H1 (cell line): ENCODE measurements at regions not wholly inside any gene's neighbourhood (a gene's known extent, or its start where the extent isn't known, plus 50 kb on each side); places are given as distances from the start of the nearest gene placed in this dataset.

Experiments used
- GABPA ChIP-seq: IDR thresholded peaks from 2 replicates; pipeline ENCODE4 v1.6.1; 2011; ENCODE audit warnings: mild to moderate bottlenecking, low read length, moderate library complexity, borderline replicate concordance; ENCODE audit not compliant: insufficient read depth
- SIN3A ChIP-seq, 2 experiments: IDR thresholded peaks in 1 of 2; conservative IDR thresholded peaks in 1 of 2; 2 replicates each; pipeline ENCODE4 v1.6.1; 2011 to 2012; ENCODE audit warnings: low read length in 2 of 2, improper control_type of control experiment in 1 of 2, low read depth in 1 of 2, mild to moderate bottlenecking in 1 of 2
- SIRT6 ChIP-seq: IDR thresholded peaks from one replicate; pipeline ENCODE4 v1.7.1; 2012; ENCODE audit warnings: low read length, inconsistent platforms
- SIX5 ChIP-seq: IDR thresholded peaks from 2 replicates; pipeline ENCODE4 v1.6.1; 2011; ENCODE audit warnings: mild to moderate bottlenecking, low read depth, low read length
- SRF ChIP-seq: IDR thresholded peaks from 2 replicates; pipeline ENCODE4 v1.6.1; 2011; ENCODE audit warnings: mild to moderate bottlenecking, low read depth, low read length, moderate library complexity
- TBP ChIP-seq: IDR thresholded peaks from 2 replicates; pipeline ENCODE4 v1.6.1; 2011; ENCODE audit warnings: low read depth, low read length, improper control_type of control experiment
- TF ChIP-seq, protein P1 (sequence below), 3 experiments: IDR thresholded peaks; 1 replicate in 2 of 3; 2 replicates in 1 of 3; pipeline versions ENCODE4 v1.5.1 to v1.6.1; 2011; ENCODE audit warnings: low read length in 3 of 3, mild to moderate bottlenecking in 3 of 3, inconsistent platforms in 2 of 3, low read depth in 1 of 3, moderate library complexity in 1 of 3; ENCODE audit not compliant: insufficient read depth in 1 of 3; ENCODE audit errors: control extremely low read depth in 1 of 3

GRCh38 chr10:4450169-4450568 lies 375.8 kb upstream of the AKR1E2 start:
- TF ChIP-seq SRF = no peak
- TF ChIP-seq, protein P1, sequence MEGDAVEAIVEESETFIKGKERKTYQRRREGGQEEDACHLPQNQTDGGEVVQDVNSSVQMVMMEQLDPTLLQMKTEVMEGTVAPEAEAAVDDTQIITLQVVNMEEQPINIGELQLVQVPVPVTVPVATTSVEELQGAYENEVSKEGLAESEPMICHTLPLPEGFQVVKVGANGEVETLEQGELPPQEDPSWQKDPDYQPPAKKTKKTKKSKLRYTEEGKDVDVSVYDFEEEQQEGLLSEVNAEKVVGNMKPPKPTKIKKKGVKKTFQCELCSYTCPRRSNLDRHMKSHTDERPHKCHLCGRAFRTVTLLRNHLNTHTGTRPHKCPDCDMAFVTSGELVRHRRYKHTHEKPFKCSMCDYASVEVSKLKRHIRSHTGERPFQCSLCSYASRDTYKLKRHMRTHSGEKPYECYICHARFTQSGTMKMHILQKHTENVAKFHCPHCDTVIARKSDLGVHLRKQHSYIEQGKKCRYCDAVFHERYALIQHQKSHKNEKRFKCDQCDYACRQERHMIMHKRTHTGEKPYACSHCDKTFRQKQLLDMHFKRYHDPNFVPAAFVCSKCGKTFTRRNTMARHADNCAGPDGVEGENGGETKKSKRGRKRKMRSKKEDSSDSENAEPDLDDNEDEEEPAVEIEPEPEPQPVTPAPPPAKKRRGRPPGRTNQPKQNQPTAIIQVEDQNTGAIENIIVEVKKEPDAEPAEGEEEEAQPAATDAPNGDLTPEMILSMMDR (IDR thresholded peaks at IDR 0.05; ENCODE audit: control extremely low read depth in 1 of 3, insufficient read depth in 1 of 3, low read depth in 1 of 3, low read length in 3 of 3) = no peak
- no peak for TF ChIP-seq TBP
- no peak for TF ChIP-seq SIN3A (conservative IDR thresholded peaks at IDR 0.05 in 1 of 2, IDR thresholded peaks at IDR 0.05 in 1 of 2; ENCODE audit: low read depth in 1 of 2, low read length in 2 of 2)
- no peak for TF ChIP-seq GABPA
- no peak for TF ChIP-seq SIX5
- TF ChIP-seq SIRT6 = no peak
